ENCODE measurements at regions not wholly inside any gene's neighbourhood (a gene's known extent, or its start where the extent isn't known, plus 50 kb on each side); places are given as distances from the start of the nearest gene placed in this dataset.

GRCh38 chr22:47784367-47784983 is 1022.0 kb downstream of the TBC1D22A start:
- no peak for DNase-seq (ENCODE audit: low read depth)
- no peak for TF ChIP-seq CTCF (IDR thresholded peaks at IDR 0.05; ENCODE audit: insufficient read depth, low read depth, low read length, missing control alignments)

GRCh38 chr22:47783433-47784366 is 1021.2 kb downstream of the TBC1D22A start:
- TF ChIP-seq CTCF (IDR thresholded peaks at IDR 0.05; ENCODE audit: insufficient read depth, low read depth, low read length, missing control alignments) = no peak

More at GRCh38 chr22:47784367-47784983, 1022.0 kb downstream of the TBC1D22A start:
- H3K4me3 ChIP-seq (ENCODE audit: low read length) = no peak overlapping the region

GRCh38 chr22:47782328-47783075 is 1020.1 kb downstream of the TBC1D22A start:
- H3K4me3 ChIP-seq (ENCODE audit: low read length) = no peak overlapping the region
- TF ChIP-seq CTCF (IDR thresholded peaks at IDR 0.05; ENCODE audit: insufficient read depth, low read depth, low read length, missing control alignments) = no peak
- no peak for DNase-seq (ENCODE audit: low read depth)

More at GRCh38 chr22:47783433-47784366, 1021.2 kb downstream of the TBC1D22A start:
- no peak overlapping the region for H3K4me3 ChIP-seq (ENCODE audit: low read length)
- no peak for DNase-seq (ENCODE audit: low read depth)

GRCh38 chr22:47781427-47782111 is 1019.1 kb downstream of the TBC1D22A start:
- TF ChIP-seq CTCF (IDR thresholded peaks at IDR 0.05; ENCODE audit: insufficient read depth, low read depth, low read length, missing control alignments) = no peak
- H3K4me3 ChIP-seq (ENCODE audit: low read length) = no peak overlapping the region
- no peak for DNase-seq (ENCODE audit: low read depth)

- no peak for DNase-seq (ENCODE audit: low read depth)
- no peak overlapping the region for H3K4me3 ChIP-seq (ENCODE audit: low read length)
- TF ChIP-seq CTCF (IDR thresholded peaks at IDR 0.05; ENCODE audit: insufficient read depth, low read depth, low read length, missing control alignments) = no peak
Observed at GRCh38 chr22:47781024-47781423, 1018.6 kb downstream of the TBC1D22A start.

- H3K4me3 ChIP-seq (ENCODE audit: low read length) = no peak overlapping the region
- DNase-seq (ENCODE audit: low read depth) = no peak
- TF ChIP-seq CTCF (IDR thresholded peaks at IDR 0.05; ENCODE audit: insufficient read depth, low read depth, low read length, missing control alignments) = no peak
Observed at GRCh38 chr22:47780281-47780875, 1017.9 kb downstream of the TBC1D22A start.

All from epithelial cell of esophagus (primary cell).